HG03558 (cell line): ENCODE measurements at regions not wholly inside any gene's neighbourhood (a gene's known extent, or its start where the extent isn't known, plus 50 kb on each side); places are given as distances from the start of the nearest gene placed in this dataset.

Experiments
- ATAC-seq: cut with Tn5 transposase; IDR thresholded peaks from one replicate; pipeline ENCODE4 v1.9.1; 2021; ENCODE audit warnings: moderate number of reproducible peaks; ENCODE audit not compliant: unreplicated experiment; ENCODE audit errors: extremely low read depth

- no peak for ATAC-seq
These were observed 163.7 kb upstream of the GAS1 start for GRCh38 chr9:87111010-87111409.

- ATAC-seq, result no peak
These were observed 165.3 kb upstream of the GAS1 start for GRCh38 chr9:87112656-87113055.

GRCh38 chr9:87113874-87114273 lies 166.6 kb upstream of the GAS1 start:
- ATAC-seq, result no peak

- no peak for ATAC-seq
These were observed 168.5 kb upstream of the GAS1 start for GRCh38 chr9:87115785-87116184.

GRCh38 chr9:87116492-87116891 lies 169.2 kb upstream of the GAS1 start:
- ATAC-seq, result no peak

- ATAC-seq, result no peak
These were observed 171.3 kb upstream of the GAS1 start for GRCh38 chr9:87118594-87118993.

GRCh38 chr9:87119328-87119881 lies 172.1 kb upstream of the GAS1 start:
- ATAC-seq, result no peak

- no peak for ATAC-seq
These were observed 173.3 kb upstream of the GAS1 start for GRCh38 chr9:87120610-87121009.

GRCh38 chr9:87122947-87123685 lies 175.8 kb upstream of the GAS1 start:
- ATAC-seq, result no peak

GRCh38 chr9:87123830-87124229 lies 176.5 kb upstream of the GAS1 start:
- ATAC-seq, result no peak

GRCh38 chr9:87125819-87126218 lies 178.5 kb upstream of the GAS1 start:
- no peak for ATAC-seq

- no peak for ATAC-seq
These were observed 180.2 kb upstream of the GAS1 start for GRCh38 chr9:87127543-87127942.

GRCh38 chr9:87127978-87128614 lies 180.8 kb upstream of the GAS1 start:
- ATAC-seq, result no peak

- no peak for ATAC-seq
These were observed 181.7 kb upstream of the GAS1 start for GRCh38 chr9:87128844-87129493.

- ATAC-seq, result no peak
These were observed 187.8 kb upstream of the GAS1 start for GRCh38 chr9:87135074-87135473.

GRCh38 chr9:87137718-87138117 lies 190.4 kb upstream of the GAS1 start:
- no peak for ATAC-seq

GRCh38 chr9:87138128-87139040 lies 191.1 kb upstream of the GAS1 start:
- no peak for ATAC-seq

GRCh38 chr9:87139099-87139730 lies 191.9 kb upstream of the GAS1 start:
- ATAC-seq, result no peak

- no peak for ATAC-seq
These were observed 192.8 kb upstream of the GAS1 start for GRCh38 chr9:87140142-87140541.

GRCh38 chr9:87140605-87141109 lies 193.4 kb upstream of the GAS1 start:
- ATAC-seq, result no peak
